NOMO-1 treated with DMSO at 0.1 percent for 48 hours (cell line): ENCODE measurements at regions not wholly inside any gene's neighbourhood (a gene's known extent, or its start where the extent isn't known, plus 50 kb on each side); places are given as distances from the start of the nearest gene placed in this dataset.

Experiments
- DNase-seq: peaks from one replicate; lab custom pipeline; 2025; ENCODE audit not compliant: unreplicated experiment; lab: John Stamatoyannopoulos, UW

- no peak for DNase-seq
These were observed 58.3 kb downstream of the CXCL12 start for GRCh38 chr10:44326474-44327030.

DNA sequence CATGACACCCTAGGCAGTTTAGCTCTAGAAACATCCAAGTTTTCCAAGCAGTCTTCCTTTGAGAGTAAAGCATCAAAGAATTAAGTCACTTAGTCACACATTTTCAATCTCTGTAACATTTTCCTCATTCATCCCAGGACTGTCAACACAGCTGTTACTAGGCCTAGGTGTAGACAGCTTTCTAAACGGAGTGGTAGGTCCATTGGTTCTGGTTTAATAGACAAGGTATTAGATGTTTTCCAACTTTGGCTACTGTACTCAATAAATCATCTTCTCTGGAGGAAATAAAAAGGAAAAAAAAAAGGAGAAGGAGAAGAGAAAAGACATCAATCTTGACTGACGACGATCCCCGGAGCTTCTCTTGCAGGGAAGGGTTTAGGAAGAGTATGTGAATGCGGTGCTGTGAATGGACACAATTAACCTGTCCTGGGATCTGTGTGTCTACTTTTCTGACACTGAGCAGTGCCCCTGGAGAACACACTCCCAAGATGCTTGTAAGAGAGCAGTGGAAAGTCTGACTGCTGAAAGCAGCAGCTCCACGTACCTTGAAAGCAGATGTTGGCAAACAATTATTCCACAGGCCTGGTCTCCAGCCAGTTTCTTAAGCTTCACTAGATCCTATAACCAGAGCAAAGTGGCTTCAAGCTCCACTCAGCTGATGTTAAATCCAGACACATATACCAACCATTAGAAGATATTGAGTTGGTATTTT, 59.1 kb downstream of the CXCL12 start:
- no peak for DNase-seq

GRCh38 chr10:44325157-44325556, 59.7 kb downstream of the CXCL12 start:
- no peak for DNase-seq

GRCh38 chr10:44323838-44324237, 61.1 kb downstream of the CXCL12 start:
- DNase-seq: no peak

DNA sequence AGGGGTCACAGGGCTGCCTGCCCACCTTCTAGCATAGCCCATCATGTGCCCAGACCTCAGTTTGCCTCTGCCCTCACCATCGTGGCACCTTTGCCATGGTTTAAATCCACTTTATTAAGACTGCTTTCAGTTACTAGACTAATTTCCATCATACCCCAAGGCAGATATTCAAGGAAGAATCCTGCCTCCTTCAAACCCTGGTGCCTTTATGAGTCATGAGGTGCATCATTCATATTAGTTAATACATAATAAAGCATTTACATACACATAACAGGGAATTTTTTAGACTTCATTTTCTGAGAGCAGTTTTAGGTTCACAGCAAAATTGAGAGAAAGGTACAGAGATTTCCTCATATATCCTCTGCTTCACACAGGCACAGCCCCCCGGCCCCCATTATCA, 62.8 kb downstream of the CXCL12 start:
- DNase-seq: no peak

DNA sequence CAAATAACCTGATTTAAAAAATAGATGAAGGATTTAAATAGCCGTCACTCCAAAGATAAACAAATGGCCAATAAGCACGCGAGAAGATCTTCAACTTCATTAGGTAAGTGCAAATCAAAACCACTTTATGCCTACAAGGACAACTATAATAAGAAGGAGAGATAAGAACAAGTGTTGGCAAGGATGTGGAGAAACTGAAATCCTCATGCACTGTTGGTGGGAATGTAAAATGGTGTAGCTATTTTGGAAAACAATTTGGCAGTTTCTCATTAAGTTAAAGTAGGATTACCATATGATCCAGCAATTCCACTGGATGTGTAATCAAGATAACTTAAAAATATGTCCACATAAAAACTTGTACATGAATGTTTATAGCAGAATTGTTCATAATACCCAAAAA, 64.1 kb downstream of the CXCL12 start:
- DNase-seq: no peak

DNA sequence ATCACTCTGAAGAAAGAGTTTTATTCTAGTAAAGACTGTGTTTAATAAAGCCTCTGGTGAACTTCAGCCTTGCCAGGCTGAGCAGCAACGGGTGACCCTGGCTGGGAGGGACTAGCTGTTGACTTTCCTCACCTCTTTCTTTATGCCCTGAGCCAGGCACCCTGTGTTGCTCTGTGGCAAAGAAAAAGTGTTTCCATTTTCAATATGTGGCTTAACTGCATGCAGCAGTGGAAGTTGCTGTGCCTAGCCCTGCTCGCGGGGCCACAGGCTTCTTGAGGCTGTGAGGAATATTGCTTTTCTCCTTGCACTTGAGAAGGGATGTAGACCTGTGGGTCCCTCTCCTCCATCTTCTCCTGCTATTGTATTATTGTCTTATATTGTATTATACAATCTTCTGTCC, 67.0 kb downstream of the CXCL12 start:
- no peak for DNase-seq

DNA sequence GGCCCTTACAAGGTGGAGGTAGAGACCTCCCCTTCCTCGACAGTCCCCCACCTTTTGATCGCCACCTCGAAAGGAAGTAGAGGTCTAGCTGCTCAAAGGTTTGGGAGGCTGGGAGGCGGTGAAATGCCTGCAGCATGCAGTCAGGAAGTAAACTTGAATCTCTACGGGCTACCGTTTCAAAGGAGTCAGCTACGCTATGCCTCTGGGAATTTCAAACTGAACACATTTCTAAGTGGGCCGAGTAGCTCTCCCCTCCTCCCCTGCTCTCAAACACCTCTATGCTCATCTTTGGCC, 68.0 kb downstream of the CXCL12 start:
- DNase-seq: no peak

DNA sequence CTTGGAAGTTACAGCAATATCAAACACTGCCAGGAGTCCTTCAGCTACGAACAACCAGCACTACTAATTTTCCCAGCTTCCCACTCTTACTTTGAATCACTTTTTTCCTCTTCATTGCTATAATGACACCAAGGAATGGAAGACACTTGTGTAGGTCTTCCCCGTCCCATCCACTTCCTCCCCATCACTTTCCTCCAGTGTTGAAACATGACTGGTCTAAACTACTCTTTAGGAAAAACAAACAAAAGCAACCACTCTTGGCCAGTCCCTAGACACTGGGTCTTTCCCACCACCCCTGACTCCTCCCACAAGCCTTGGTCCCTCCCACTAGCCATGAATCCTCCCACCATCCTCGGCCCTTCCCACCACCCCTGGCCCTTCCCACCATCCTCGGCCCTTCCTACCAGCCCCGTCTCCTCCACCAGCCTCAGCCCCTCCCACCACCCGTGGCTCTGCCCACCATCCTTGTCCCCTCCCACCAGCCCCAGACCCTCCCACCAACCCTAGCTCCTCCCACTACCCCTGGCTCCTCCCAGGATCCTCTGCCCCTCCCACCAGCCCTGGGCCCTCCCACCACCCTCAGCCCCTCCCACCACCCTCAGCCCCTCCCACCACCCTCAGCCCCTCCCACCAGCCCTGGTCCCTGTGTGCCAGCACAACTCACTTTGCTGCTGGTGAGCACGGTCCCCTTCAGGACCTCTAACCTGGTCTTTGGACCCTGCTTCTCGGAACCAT, 68.5 kb downstream of the CXCL12 start:
- no peak for DNase-seq

GRCh38 chr10:44314802-44315460, 70.0 kb downstream of the CXCL12 start:
- no peak for DNase-seq

DNA sequence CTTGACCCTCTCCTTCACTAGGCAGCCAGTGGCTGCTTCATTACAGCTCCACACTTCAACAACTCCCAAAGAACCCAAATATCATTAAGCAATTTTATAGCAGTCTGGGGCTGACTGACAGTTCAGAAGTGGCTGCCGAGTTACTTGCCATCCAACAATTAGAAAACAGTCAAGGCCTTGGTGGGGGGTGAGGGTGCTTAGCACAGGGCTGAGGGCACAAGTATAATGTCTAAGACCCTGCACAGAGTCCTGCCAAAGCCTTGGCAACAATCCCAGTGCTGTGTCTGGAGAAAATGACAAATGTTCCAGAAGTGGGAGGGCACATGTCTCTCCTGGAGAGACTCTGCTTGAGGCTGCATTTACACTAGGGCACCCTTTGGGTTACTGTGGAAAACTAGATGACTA, 71.1 kb downstream of the CXCL12 start:
- DNase-seq: no peak

GRCh38 chr10:44312401-44312800, 72.5 kb downstream of the CXCL12 start:
- no peak for DNase-seq

DNA sequence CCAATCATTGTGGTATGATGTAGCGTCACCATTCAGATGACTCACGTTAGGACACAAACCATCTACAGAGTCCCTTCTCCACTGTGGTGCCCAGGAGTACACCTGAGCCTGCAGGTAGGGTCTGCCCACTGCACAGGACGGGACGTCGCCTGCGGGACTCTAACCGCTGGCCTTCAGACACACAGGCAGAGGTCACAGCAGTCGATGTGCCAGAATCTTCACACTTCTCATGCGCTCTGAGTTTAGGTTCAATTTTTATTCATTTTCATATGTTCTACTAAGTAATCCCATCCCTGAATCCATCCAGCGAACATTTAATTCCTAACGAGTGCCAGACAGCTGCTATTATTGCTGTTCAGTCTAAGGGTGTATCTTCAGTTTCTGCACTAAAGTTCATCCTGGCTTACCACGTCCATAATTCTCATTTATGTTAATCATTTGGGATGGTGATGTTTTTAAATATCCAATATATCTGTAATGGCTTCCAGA, 73.3 kb downstream of the CXCL12 start:
- no peak for DNase-seq

DNA sequence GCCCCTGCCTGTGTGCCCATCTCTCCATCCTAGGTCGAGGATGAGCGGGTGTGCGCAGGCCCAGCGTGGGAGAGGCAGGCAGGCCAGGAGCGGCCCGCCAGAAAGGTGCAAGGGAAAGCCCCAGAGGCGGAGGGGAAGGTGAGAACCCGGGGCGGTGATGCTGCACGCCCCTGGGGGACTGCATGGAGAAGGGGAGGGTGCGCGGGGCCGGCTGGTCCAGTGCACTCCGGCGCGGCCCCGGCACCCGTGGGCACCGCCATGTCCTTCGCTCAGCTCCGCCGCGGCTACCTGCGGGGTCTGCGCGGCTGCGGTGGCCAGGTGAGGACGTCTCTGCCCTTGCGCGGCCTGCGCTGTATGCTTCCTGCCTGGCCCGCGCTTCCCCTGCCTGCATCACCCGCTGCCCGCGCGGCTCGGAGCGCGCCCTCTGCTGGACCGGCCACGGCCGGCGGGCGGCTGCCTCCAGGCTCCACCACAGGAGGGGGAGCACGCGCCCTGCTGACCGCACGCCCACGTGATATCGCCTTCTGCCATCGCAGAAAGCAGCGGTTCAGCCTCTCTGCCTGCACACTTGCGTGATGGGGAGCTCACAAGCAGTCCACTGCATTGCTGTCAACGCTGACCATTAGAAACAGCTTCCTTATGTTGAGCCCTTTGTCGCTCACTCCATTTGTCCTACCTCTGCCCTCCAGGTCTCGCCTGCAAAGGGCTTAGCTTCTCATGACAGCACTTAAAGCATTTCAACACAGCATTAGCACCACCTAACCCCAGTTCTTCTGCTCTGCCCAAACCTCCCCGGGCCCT, 73.9 kb downstream of the CXCL12 start:
- no peak for DNase-seq

DNA sequence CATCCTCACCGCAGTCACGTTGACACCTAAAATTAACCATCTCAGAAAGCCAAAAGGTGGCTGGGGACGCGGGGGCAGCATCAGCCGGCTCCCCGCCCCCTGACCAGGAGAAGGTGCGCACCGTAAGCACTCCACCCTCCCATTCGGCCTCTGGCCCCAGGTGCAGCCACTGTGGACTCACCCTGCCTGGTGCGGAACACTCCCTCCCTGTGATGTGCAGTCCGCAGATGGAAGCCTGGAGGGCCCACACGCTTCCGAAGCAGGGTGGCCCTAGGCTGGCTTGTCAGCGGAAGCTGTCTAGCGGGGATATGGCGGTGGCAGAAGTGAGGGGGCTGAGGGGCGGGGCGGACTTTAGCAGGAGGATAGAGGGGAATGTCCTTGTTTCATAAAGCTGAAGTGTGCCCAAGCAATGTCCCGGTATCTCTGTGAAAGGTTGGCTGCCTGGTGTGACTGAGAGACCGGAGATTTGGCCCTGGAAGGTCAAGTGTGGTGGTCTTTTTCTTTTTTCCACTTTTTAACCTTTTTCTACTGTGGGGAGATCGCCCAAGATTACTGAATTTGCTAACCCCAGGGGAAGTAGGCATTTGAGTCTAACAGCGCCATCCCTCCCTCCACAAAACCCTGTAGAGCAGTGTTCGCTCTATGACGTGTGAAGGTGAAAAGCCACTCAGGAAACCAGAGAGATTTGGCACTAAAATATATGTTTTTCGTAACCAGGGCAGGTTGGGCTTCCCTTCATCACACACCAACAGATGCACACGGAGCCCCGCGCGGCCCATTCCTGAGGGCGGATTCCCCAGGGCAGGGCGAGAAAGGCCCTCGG, 74.7 kb downstream of the CXCL12 start:
- DNase-seq: no peak

GRCh38 chr10:44309361-44309760, 75.5 kb downstream of the CXCL12 start:
- no peak for DNase-seq

GRCh38 chr10:44308935-44309334, 76.0 kb downstream of the CXCL12 start:
- DNase-seq: no peak

- DNase-seq: no peak
These were observed 77.2 kb downstream of the CXCL12 start for GRCh38 chr10:44307691-44308090.

DNA sequence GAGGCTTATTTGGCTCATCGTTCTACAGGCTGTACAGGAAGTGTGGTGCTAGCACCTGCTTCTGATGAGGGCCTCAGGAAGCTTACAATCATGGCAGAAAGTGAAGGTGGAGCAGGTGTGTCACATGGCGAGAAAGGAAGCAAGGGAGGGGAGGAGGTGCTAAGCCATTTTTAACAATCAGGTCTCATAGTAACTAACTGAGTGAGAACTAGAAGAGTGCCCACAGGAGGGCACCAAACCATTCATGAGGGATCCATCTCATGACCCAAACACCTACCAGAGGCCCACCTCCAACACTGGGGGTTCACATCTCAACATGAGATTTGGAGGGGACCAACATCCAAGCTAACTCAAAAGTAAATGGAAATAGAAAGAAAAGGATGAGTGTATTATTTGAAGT, 78.1 kb downstream of the CXCL12 start:
- no peak for DNase-seq

- no peak for DNase-seq
These were observed 78.7 kb downstream of the CXCL12 start for GRCh38 chr10:44306147-44306710.
